ENCODE measurements at regions not wholly inside any gene's neighbourhood (a gene's known extent, or its start where the extent isn't known, plus 50 kb on each side); places are given as distances from the start of the nearest gene placed in this dataset.
"Not testable (repeated sequence)": the region's sequence is repeated elsewhere in the genome, so short reads cannot be mapped to it uniquely, and the experiment has no call there.

- DNase-seq (ENCODE audit: insufficient read length); FAIRE-seq: not testable (repeated sequence)
Measured at GRCh38 chr3:195635898-195636685, 52.4 kb upstream of the APOD start.

GRCh38 chr3:195635262-195635873, 51.6 kb upstream of the APOD start:
- FAIRE-seq; DNase-seq (ENCODE audit: insufficient read length): not testable (repeated sequence)

GRCh38 chr3:195634426-195635261, 50.9 kb upstream of the APOD start:
- not testable (repeated sequence) for DNase-seq (ENCODE audit: insufficient read length)
- peak; percentile 87 for FAIRE-seq
